ENCODE measurements at regions not wholly inside any gene's neighbourhood (a gene's known extent, or its start where the extent isn't known, plus 50 kb on each side); places are given as distances from the start of the nearest gene placed in this dataset.

DNA sequence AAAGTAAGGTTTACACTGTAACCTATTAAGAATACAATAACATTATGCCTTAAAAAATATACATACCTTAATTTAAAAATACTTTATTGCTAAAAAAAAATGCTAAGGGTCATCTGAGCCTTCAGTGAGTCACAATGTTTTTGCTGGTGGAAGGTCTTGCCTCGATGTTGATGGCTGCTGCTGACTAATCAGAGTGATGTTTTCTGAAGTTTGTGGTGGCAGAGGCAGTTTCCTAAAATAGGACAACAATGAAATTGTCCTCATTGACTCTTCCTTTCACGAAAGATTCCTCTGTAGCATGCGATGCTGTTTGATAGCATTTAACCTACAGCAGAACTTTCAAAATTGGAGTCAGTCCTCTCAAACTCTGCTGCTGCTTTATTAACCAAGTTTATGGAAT, 97.6 kb downstream of the FAT3 start:
- no peak for DNase-seq

DNA sequence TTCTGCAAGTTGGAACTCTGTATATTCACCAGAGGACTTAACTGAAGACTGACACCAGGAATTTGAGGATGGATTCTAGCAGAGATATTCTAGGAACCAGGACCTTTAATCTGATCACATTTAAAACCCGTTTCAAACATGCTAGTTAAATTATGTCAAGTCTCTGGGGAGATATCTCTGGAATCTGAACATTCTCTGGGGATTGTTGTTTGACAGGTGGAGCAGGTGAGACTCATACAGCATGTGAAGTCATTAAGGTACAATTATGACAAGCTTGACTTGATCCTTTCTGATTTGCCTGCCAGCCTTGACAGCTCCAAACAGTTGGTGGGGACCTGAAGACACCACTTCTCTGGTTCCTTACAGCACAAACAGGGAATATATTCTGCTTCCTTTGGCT, 100.3 kb downstream of the FAT3 start:
- DNase-seq = no peak

DNA sequence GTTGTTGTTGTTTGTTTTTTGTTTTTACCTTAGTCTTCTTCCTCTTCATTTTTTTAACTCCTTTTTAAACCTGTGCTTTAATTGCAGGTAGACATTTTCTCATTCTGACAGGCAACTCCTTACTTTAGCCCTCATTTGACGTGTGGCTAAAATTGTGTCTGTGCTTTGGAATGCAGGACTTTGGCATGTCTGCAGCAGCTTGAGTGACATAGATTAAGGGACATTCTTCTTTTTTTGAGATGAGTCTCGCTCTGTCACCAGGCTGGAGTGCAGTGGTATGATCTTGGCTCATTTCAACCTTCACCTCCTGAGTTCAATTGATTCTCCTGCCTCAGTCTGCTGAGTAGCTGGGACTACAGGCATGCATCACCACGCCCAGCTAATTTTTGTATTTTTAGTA, 100.8 kb downstream of the FAT3 start:
- DNase-seq = no peak

DNA sequence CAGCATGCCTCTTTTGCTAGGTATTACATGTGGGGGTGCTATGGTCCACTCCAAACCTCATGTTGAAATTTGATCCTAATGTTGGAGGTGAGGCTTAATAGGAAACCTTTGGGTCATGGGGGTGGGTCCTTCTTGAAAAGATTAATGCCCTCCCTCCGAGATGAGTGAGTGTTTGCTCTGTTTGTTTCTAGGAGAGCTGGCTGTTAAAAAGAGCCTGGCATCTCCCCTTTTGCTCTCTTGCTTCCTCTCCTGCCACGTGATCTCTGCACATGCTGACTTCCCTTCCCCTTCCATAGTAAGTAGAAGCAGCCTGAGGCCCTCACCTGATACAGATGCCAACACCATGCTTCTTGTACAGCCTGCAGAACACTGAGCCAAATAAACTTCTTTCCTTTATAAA, 104.5 kb downstream of the FAT3 start:
- no peak for DNase-seq

DNA sequence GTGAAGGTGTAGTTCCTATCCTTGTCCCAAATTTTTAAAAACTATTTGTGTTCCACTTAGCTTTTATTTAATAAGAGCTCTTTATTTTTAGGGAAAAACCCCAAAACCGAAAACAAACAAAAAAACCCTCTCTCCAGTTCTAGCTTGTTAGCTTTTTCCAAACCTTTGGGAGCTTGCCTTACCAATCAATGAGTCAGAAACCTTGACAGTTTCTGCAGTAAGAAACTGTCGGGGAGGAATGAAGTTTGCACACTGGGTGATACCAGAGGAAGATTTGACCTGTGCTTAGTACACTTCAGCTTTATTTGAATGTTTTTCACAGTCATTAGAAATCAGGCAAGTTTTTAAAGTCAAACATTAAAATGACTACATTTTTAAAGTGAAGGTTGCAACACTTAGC, 105.0 kb downstream of the FAT3 start:
- DNase-seq = no peak

DNA sequence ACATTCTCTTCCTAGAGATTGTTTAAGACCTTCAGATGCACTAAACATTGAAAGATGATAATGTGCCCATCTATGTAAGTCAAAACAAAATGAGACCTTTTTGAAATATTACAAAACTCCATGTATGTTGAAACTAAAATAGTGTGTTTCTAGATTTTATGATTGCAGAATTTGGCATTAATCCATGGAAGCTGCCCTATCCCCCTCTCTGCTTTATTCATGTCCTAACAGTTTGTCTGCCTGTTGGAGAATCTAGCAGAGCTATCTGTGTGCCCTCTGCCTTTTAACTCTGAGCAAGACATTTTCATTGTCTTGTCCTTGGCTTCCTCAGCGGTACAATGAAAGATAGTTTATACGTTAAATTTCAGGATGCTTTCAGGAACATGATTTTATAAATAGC, 105.5 kb downstream of the FAT3 start:
- DNase-seq = no peak

DNA sequence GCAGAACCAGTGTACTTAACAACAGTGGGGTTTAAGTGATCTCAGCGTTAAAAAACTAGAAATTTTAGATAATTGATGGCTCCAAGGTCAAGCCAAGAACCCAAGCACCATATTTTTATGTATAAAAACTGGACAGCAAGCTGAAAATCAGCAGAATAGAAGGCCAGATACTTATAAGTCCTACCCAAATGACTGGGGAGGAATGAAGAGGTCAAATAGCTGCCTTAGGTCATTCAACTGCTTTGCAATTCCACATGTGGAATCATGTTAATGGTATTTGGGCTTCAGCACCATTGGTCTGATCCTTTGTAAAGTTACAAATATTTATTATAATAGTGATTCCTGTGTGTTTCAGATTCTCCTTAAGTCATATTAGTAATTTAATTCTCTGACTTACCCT, 108.4 kb downstream of the FAT3 start:
- DNase-seq = no peak

DNA sequence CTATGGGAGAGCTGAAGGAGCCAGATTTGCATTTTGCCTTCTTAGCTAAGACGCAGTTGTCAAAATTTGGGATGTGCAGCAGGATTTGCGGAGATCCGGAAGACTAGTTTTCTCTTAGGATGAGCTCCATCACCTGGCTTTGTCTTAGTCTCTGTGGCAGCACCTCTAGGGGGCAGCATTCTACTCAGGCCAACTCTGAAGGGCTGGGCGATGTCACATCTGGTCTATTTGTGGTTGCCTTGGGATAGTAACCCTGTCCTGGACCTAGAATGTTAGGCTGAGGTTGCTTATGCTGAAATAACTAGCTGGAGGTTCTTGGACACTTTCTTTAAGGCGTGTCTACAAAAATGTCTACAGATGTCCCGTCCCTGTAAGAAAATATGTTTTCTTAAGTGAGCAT, 116.2 kb downstream of the FAT3 start:
- no peak for DNase-seq

DNA sequence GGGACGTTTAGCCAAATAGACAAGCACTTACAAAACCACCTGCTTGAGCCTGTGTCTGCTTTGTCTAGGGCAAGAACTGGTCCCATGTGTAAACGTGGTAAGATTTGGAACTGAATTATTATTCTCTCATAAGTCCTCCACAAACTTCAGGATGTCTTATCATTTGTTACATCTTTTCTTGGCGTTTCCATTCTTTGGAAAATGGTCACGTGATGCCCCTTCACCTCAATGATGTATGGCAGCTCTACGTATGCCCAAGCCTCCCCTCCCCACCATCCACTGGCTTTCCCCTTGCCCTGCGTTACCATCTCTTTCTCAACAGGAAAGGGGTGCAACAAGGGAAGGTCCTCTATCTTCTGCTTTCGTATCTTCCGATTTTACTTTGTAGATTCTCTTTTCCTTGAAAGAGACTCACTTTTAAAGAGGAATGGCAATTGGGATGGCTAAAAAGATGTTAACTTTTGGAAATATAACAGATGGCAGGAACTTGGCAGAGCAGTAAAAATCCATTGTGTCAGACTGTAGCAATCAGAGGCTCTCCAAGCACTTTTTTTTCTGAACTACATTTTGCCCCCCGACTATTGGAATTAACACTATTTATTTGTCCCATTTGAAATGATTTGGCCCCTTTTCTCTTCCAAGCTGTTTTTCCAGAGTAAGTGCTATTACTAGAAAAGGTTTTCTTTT, 117.6 kb downstream of the FAT3 start:
- DNase-seq = no peak

DNA sequence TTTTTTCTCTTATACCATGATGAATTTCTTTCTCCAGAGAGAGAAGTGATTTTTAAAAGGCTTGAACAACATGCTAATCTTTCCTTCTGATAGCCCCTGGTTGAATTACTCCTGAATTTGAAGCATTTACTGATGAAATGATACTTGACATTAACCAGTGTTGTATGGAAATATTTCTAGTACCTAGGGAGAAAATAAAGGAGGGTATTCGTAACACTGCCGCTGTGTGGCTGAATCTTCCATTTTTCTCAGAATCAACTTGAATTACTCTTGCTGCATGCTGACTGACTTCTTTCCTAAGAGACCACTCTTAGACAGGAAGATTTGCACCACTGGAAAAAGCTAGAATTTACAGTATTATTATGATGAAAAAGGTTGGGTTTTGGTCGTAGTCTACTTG, 118.3 kb downstream of the FAT3 start:
- no peak for DNase-seq

DNA sequence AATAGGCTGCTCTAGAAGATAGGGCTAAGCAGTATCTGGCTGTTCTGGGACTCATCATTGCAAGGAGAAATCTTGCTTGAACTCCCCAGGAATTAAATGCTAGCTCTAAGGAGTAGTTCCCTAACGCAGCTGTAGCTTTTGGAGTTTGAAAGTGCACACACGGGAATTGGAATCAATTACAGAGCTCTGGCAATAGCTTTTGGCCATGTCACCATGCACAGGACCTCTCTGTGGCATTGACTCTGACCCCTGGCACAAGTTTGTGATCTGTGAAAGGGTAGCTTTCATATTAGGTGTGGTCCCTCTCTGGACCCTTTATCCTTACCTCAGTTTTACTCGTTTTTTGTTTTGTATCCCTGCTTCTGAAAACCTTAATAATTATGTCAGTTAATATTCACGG, 121.6 kb downstream of the FAT3 start:
- no peak for DNase-seq

DNA sequence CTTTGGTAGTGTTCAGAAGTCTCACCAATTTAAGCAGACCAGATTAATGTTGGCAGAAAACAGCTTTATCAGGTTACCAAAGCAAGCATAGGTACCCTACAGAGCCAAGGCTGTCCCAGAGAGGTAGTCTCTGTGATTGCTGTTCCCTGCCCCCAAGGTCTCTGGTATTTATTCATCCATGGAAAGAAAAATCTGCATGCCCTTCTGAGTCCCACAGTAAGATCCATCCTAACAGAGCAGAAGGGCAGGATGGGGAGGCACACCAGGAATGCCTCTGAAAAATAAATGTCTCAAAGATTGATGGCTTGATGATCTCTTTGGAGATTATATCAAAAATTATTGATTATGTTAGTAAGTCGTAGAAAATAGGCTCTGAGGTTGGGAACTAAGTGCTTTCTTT, 122.8 kb downstream of the FAT3 start:
- no peak for DNase-seq

DNA sequence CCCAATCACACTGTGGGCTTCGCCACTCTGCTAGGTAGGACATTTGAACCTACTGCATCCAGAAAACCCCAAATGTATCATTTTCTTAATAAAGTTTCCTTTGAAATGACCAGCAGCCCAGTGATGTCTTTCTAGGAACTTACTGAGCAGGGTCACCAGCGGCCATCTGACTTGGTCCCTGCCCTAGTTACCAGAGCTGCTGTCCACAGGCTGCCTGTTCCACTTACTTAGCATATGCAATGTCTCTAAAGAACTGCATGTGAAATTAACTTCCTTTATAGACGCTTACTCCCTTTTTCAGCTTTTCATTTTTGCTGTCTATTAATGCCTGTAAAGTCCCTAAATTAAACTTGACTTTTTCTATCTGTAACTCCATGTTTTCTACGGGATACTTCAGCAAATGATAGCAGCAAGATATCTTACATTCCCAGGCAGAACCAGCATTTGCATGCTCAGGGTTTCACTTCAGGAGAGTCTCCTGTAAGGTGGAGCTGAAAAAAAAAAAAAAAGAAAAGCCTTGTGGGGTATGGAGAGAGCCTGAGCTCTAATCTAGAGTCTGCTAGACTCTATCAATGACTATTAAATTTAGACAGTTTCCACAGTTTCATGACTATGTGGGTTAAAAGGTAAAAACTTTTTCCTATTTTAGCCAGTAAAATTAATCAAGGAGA, 125.0 kb downstream of the FAT3 start:
- no peak for DNase-seq

DNA sequence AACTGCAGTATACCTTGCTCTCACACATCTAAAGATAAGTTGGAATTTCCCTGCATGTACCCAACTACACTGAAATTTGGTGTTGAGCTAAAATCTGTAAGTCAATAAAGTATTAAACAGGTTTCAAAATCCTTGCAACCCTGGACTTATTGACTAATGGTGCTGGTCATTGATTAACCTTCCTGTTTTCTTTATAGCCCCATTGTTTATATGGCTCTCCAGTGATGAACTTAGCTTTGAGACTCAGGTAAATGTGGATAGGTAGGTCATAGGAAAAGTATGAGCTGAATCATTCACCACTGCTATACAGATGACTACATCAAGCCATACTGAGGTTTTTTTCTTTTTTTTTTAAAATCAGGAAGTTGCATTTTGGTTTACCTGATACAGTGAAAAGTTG, 132.7 kb downstream of the FAT3 start:
- no peak for DNase-seq

DNA sequence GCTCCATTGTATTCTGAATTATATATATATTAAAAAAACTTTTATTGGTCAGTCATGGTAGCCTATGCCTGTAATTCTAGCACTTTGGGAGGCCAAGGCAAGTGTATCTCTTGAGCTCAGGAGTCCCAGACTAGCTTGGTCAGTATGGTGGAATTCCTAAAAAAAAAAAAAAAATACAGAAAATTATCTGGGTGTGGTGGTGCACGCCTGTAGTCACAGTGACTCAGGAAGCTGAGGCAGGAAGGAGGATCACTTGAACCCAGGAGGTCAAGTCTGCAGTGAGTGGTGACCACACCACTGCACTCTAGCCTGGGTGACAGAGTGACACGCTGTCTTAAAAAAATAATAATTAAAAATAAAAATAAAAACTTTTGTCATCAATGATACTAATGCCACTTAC, 133.2 kb downstream of the FAT3 start:
- DNase-seq = no peak

DNA sequence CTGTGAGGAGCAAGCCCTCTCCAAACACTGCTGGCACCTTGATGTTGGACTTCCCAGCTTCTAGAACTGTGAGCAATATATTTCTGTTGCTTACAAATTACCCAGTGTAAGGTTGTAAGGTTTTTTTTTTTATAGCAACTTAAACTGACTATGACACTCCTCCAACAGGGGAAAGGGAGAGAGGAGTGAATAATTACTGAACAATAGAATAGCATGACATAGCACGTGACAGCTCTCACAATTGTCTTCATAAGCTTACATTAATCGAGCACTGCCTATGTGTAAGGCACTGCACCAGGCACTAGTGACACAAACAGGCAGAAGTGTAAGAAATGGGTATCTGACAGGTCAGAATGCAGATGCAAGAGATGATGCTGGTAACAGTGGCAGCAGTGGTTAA, 136.9 kb downstream of the FAT3 start:
- no peak for DNase-seq

DNA sequence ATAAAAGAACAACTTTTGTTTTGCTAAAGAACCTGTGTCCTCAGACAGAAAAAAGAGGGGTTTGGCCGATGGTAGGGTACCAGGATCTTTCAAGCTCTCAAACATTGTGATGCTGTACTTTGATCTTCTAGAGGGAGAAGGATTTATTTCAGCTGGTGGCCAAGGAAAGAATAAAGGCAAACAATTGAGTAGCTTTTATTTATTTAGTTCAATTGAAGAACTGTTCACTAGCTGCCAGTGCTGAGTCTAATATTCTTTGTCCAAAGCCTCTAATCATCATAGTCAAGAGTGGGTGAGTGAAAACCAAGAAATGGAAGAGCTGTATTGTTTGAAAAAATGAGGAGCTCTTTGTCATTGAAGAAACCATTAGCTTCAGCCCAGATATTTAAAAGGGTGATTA, 138.4 kb downstream of the FAT3 start:
- no peak for DNase-seq

DNA sequence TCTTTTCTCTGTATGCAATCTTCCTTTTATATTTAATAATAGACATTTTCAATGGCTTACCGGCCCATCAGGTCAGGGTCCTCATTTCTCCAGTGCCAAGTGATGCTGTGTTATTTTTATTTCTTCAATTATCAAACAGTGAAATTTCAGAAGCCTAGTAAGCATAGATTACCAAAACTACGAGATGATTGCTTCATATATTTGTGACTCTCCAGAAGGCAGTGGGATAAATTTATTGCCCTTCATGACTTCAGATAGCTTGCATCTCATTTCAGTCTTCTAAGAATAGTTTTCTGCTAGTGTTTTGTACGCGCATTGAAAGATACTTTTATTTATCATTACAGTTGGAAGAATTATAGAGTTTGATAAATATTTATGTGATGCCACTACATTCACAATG, 139.6 kb downstream of the FAT3 start:
- no peak for DNase-seq

DNA sequence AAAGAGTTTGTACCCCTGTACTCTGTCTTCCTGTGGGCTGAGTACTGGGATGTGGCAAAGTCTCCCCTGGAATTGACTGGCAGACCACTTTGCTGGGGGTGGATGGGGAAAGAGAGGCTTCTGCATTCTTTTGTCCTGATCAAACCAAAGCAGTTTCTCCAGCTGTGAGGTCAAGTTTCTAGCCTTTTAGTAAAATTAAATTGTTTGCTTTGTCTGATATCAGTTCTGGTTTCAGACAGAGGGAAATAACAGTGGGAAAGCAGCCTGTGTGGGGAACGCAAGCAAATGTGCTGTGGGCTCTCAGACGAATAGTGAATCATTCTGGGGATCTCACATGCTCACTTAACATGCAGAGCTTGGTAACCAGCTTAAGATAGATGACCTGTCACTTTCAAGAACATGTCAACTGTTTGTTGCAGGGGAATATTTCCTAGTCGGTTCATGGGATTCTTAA, 151.6 kb downstream of the FAT3 start:
- DNase-seq = no peak

DNA sequence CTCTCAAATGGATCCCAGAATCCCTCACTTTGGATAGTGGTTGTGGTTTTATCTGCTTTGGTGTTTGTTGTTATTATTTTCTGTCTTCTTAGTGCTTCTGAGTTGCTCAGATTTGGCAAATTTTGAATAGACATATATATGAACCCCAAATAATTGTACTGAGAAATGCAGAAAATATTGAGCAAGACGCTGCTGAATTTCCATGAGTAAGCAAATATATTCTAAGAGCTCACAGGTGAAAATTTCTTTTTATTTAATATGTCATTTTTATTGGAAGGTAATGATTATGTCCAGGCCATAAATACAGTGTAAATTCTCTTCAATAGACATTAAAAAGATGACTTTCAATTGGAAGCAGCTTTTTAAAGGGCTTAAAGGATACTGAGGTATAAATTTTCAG, 152.1 kb downstream of the FAT3 start:
- no peak for DNase-seq

DNA sequence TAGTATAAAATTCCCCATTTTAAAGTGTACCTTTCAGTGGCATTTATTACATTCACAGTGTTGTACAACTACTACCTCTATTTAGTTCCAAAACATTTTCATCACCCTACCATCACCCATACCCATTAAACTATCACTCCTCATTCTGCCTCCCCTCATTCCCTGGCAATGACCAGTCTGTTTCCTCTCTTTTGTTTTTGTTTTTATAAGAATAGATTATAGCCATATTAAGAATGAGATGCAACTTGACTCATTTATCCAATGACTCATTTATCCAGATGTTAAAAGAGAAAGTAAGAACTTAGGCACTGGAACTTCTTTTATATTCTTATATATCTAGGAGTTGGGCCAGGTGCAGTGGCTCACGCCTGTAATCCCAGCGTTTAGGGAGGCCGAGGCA, 156.3 kb downstream of the FAT3 start:
- no peak for DNase-seq

DNA sequence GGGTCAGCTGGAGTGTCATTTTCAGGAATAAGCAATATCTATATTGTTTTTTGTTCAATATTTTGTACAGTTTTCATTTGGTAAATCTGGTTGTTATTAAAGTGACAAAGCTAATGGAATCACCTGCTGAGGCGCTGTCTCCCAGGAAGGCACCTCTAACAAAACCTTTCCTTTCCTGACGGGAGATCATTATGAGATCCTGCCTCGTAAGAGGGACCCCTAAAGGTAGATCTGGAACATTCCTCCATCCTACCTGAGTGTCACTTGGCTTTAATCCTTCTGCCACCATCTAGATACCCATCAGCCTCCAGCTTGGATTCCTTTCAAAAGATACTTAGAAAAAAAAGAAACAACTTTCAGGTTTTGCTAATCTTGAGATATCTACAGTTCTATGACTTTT, 157.7 kb downstream of the FAT3 start:
- no peak for DNase-seq

DNA sequence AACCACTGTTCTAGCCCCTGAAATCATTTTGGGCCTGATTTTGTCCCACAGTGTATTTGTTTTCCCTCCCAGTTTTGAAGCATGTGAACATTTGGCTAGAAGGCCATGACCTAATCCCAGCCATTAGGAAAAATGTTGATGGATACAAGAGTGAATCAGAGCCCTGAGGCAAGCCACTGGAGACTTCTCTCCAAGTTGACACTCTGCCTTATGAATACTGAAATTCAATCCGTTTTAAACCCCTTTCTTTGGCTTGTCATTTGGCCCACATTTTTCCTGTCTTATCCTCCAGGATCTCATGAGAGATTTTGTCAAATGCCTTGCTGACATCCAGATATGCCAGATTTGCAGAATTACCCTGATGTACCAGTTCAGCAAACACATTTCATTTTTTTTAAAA, 158.8 kb downstream of the FAT3 start:
- DNase-seq = no peak

DNA sequence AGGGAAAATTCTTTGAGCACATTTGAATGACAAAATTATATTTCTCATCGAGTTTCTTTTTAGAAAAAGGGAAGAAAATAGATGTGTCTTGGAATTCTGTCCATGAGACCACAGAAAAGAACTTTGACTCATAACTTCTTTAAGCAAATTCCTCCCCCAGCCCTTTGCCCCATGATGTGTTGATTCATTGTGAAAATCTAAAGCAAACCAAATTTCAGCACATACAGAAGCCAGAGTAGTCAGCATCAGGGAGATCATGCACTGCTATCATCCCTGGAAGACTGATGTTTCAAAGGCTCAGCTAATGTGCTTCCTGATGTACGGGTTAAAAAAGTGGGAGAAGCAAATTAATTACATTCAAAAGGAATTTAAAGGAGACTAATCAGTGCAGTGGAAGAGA, 159.7 kb downstream of the FAT3 start:
- DNase-seq = no peak

DNA sequence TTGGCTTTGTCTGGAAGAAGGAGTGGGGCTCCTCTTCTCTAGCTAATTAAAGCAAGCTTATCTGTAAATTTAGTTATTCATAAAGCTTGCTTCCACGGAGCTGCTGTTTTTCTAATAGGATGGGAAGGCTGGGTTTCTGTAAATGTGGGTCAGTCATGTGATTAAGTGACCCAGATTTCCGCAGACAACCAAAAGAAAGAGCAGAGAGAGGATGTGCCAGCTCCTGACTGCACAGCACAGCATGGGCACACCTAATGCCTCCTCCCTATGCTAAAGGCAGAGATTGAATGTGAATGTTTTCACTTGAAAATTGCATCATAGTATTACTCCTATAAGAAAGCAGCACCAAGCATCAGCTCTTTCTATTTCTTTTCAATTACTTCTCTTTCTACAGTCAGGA, 160.2 kb downstream of the FAT3 start:
- DNase-seq = no peak
